ENCODE measurements at regions not wholly inside any gene's neighbourhood (a gene's known extent, or its start where the extent isn't known, plus 50 kb on each side); places are given as distances from the start of the nearest gene placed in this dataset.

GRCh38 chr11:8740129-8740528 is 57.5 kb downstream of the RPL27A start:
- intact Hi-C loops (cut with micrococcal nuclease) = no loop called here

GRCh38 chr11:8744423-8744822 is 61.8 kb downstream of the RPL27A start:
- intact Hi-C loops (cut with micrococcal nuclease) = no loop called here

GRCh38 chr11:8745431-8746253 is 63.0 kb downstream of the RPL27A start:
- intact Hi-C loops (cut with micrococcal nuclease) = no loop called here

- intact Hi-C loops (cut with micrococcal nuclease) = no loop called here
These were observed 63.9 kb downstream of the RPL27A start for GRCh38 chr11:8746331-8746974.

GRCh38 chr11:8747173-8747572 is 64.6 kb downstream of the RPL27A start:
- intact Hi-C loops (cut with micrococcal nuclease) = no loop called here

- intact Hi-C loops (cut with micrococcal nuclease) = no loop called here
These were observed 65.7 kb downstream of the RPL27A start for GRCh38 chr11:8748317-8748716.

- intact Hi-C loops (cut with micrococcal nuclease) = no loop called here
These were observed 66.6 kb downstream of the RPL27A start for GRCh38 chr11:8749202-8749601.

- intact Hi-C loops (cut with micrococcal nuclease) = no loop called here
These were observed 71.6 kb downstream of the RPL27A start for GRCh38 chr11:8754241-8754640.

- intact Hi-C loops (cut with micrococcal nuclease) = no loop called here
These were observed 73.6 kb downstream of the RPL27A start for GRCh38 chr11:8756201-8756600.

GRCh38 chr11:8757047-8757446 is 74.5 kb downstream of the RPL27A start:
- intact Hi-C loops (cut with micrococcal nuclease) = no loop called here

GRCh38 chr11:8757533-8757932 is 74.9 kb downstream of the RPL27A start:
- intact Hi-C loops (cut with micrococcal nuclease) = no loop called here

- intact Hi-C loops (cut with micrococcal nuclease) = no loop called here
These were observed 76.1 kb downstream of the RPL27A start for GRCh38 chr11:8758619-8759169.

GRCh38 chr11:8759634-8760033 is 77.0 kb downstream of the RPL27A start:
- intact Hi-C loops (cut with micrococcal nuclease) = no loop called here

GRCh38 chr11:8760896-8761295 is 78.3 kb downstream of the RPL27A start:
- intact Hi-C loops (cut with micrococcal nuclease) = no loop called here

GRCh38 chr11:8763070-8763685 is 80.6 kb downstream of the RPL27A start:
- intact Hi-C loops (cut with micrococcal nuclease) = no loop called here

GRCh38 chr11:8765294-8765693 is 82.7 kb downstream of the RPL27A start:
- intact Hi-C loops (cut with micrococcal nuclease) = no loop called here

- intact Hi-C loops (cut with micrococcal nuclease) = no loop called here
These were observed 83.7 kb downstream of the RPL27A start for GRCh38 chr11:8766043-8766987.

GRCh38 chr11:8766988-8767374 is 84.4 kb downstream of the RPL27A start:
- intact Hi-C loops (cut with micrococcal nuclease) = no loop called here

GRCh38 chr11:8767466-8768142 is 85.0 kb downstream of the RPL27A start:
- intact Hi-C loops (cut with micrococcal nuclease) = no loop called here

- intact Hi-C loops (cut with micrococcal nuclease) = no loop called here
These were observed 86.2 kb downstream of the RPL27A start for GRCh38 chr11:8768625-8769333.
